Neural progenitor cell (in vitro differentiated cells): ENCODE measurements at regions not wholly inside any gene's neighbourhood (a gene's known extent, or its start where the extent isn't known, plus 50 kb on each side); places are given as distances from the start of the nearest gene placed in this dataset.

Experiments
- EZH2 ChIP-seq: fragments of 200-600 bp; sonication (generic); IDR thresholded peaks from 2 replicates; pipeline ENCODE4 v1.6.1; 2017; ENCODE audit warnings: antibody characterized with exemption, mild to moderate bottlenecking, moderate library complexity
- EZH2phosphoT487 ChIP-seq: fragments of 200-600 bp; sonication (generic); IDR thresholded peaks from 2 replicates; pipeline ENCODE4 v1.6.1; 2017; ENCODE audit warnings: antibody characterized with exemption
- TF ChIP-seq, protein P1 (sequence below): fragments of 200-600 bp; sonication (generic); IDR thresholded peaks from 2 replicates; pipeline ENCODE4 v1.5.1; 2017; ENCODE audit warnings: antibody characterized with exemption, mild to moderate bottlenecking

DNA sequence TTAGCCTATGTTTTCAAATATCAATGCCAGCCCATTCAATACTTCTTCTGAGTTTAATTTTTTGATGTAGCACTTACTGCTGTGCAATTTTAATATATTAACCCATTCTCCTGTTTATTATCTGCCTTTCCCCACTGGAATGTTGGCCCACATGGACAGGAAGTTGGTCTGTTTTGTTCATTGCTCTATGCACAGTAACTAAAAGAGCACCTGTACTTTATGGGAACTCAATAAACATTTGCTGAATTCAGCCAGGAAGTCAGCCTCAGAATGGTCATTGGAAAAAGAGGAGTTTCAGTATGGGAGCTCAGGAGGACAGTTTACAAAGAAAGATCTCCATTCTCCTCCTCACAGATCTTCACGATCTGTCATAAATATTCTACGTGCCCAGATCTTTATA lies 510.5 kb upstream of the AGA start:
- TF ChIP-seq, protein P1, sequence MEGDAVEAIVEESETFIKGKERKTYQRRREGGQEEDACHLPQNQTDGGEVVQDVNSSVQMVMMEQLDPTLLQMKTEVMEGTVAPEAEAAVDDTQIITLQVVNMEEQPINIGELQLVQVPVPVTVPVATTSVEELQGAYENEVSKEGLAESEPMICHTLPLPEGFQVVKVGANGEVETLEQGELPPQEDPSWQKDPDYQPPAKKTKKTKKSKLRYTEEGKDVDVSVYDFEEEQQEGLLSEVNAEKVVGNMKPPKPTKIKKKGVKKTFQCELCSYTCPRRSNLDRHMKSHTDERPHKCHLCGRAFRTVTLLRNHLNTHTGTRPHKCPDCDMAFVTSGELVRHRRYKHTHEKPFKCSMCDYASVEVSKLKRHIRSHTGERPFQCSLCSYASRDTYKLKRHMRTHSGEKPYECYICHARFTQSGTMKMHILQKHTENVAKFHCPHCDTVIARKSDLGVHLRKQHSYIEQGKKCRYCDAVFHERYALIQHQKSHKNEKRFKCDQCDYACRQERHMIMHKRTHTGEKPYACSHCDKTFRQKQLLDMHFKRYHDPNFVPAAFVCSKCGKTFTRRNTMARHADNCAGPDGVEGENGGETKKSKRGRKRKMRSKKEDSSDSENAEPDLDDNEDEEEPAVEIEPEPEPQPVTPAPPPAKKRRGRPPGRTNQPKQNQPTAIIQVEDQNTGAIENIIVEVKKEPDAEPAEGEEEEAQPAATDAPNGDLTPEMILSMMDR = no peak
- no peak for TF ChIP-seq EZH2
- no peak for TF ChIP-seq EZH2phosphoT487
